H9 (cell line): ENCODE measurements at regions not wholly inside any gene's neighbourhood (a gene's known extent, or its start where the extent isn't known, plus 50 kb on each side); places are given as distances from the start of the nearest gene placed in this dataset.

Experiments
- DNase-seq: peaks from one replicate; pipeline ENCODE4 v3.0.0-alpha.2; 2017
- H2AFZ ChIP-seq: one replicate; pipeline ENCODE4 v1.6.1; 2013; ENCODE audit warnings: mild to moderate bottlenecking, low read length, control low read depth, moderate library complexity
- H2AK5ac ChIP-seq: 2 replicates; pipeline ENCODE4 v1.6.1; 2013; ENCODE audit warnings: low read length, control low read depth, mixed read lengths; ENCODE audit not compliant: insufficient read length
- H2BK120ac ChIP-seq: one replicate; pipeline ENCODE4 v1.6.1; 2013; ENCODE audit warnings: low read depth, mild to moderate bottlenecking, low read length, control low read depth, inconsistent platforms; ENCODE audit not compliant: poor library complexity, severe bottlenecking
- H2BK12ac ChIP-seq: 2 replicates; pipeline ENCODE4 v1.6.1; 2013; ENCODE audit warnings: low read length, control low read depth, mixed read lengths, low read depth; ENCODE audit not compliant: insufficient read length
- H2BK15ac ChIP-seq: 2 replicates; pipeline ENCODE4 v1.6.1; 2013; ENCODE audit warnings: low read depth, low read length, control low read depth
- H2BK20ac ChIP-seq: one replicate; pipeline ENCODE4 v1.6.1; 2013; ENCODE audit warnings: low read depth, mild to moderate bottlenecking, low read length, control low read depth, inconsistent platforms; ENCODE audit not compliant: poor library complexity, severe bottlenecking
- H2BK5ac ChIP-seq: 2 replicates; pipeline ENCODE4 v1.6.1; 2013; ENCODE audit warnings: low read length, control low read depth, mixed read lengths; ENCODE audit not compliant: insufficient read length
- H3K14ac ChIP-seq: 2 replicates; pipeline ENCODE4 v1.6.1; 2013; ENCODE audit warnings: low read length, control low read depth; ENCODE audit not compliant: insufficient read depth
- H3K18ac ChIP-seq: 2 replicates; pipeline ENCODE4 v1.6.1; 2013; ENCODE audit warnings: low read depth, mild to moderate bottlenecking, mixed read lengths, low read length, control low read depth; ENCODE audit not compliant: insufficient read length
- H3K23ac ChIP-seq: 2 replicates; pipeline ENCODE4 v1.6.1; 2013; ENCODE audit warnings: low read length, control low read depth, mixed read lengths, low read depth; ENCODE audit not compliant: insufficient read length
- H3K23me2 ChIP-seq: 2 replicates; pipeline ENCODE4 v1.6.1; 2013; ENCODE audit warnings: low read depth, mild to moderate bottlenecking, mixed read lengths, low read length, control low read depth; ENCODE audit not compliant: insufficient read length, poor library complexity, severe bottlenecking
- H3K27ac ChIP-seq: 2 replicates; pipeline ENCODE4 v1.5.1; 2013; ENCODE audit warnings: low read length, control low read depth, mixed read lengths, low read depth; ENCODE audit not compliant: insufficient read length
- H3K27me3 ChIP-seq: 2 replicates; pipeline ENCODE4 v1.6.1; 2013; ENCODE audit warnings: low read length, control low read depth, inconsistent platforms; ENCODE audit not compliant: insufficient read depth
- H3K4ac ChIP-seq: 2 replicates; pipeline ENCODE4 v1.6.1; 2013; ENCODE audit warnings: low read depth, mild to moderate bottlenecking, control low read depth, inconsistent platforms, low read length, moderate library complexity
- H3K4me1 ChIP-seq: 2 replicates; pipeline ENCODE4 v1.6.1; 2013; ENCODE audit warnings: low read length, control low read depth, inconsistent platforms; ENCODE audit not compliant: insufficient read depth
- H3K4me2 ChIP-seq: 2 replicates; pipeline ENCODE4 v1.6.1; 2013; ENCODE audit warnings: low read length, control low read depth, mixed read lengths; ENCODE audit not compliant: insufficient read length, insufficient read depth
- H3K56ac ChIP-seq: 2 replicates; pipeline ENCODE4 v1.6.1; 2013; ENCODE audit warnings: low read depth, mild to moderate bottlenecking, mixed read lengths, low read length, control low read depth; ENCODE audit not compliant: insufficient read length
- H3K79me1 ChIP-seq: 2 replicates; pipeline ENCODE4 v1.6.1; 2013; ENCODE audit warnings: low read depth, mild to moderate bottlenecking, moderate library complexity, low read length, control low read depth, inconsistent platforms; ENCODE audit not compliant: insufficient read depth, poor library complexity, severe bottlenecking
- H3K79me2 ChIP-seq: 2 replicates; pipeline ENCODE4 v1.6.1; 2013; ENCODE audit warnings: low read length, control low read depth, inconsistent platforms; ENCODE audit not compliant: insufficient read depth
- H3K9ac ChIP-seq: 2 replicates; pipeline ENCODE4 v1.6.1; 2013; ENCODE audit warnings: low read length, control low read depth, mixed read lengths; ENCODE audit not compliant: insufficient read length; ENCODE audit errors: extremely low read depth
- H3K9me3 ChIP-seq: one replicate; pipeline ENCODE4 v1.6.1; 2013; ENCODE audit warnings: low read depth, low read length, inconsistent platforms; ENCODE audit not compliant: control insufficient read depth
- H3T11ph ChIP-seq: one replicate; pipeline ENCODE4 v1.6.1; 2013; ENCODE audit warnings: mild to moderate bottlenecking, low read length, control low read depth, inconsistent platforms
- H4K20me1 ChIP-seq: one replicate; pipeline ENCODE4 v1.6.1; 2013; ENCODE audit not compliant: control insufficient read depth, insufficient read length, insufficient read depth
- H4K5ac ChIP-seq: 2 replicates; pipeline ENCODE4 v1.6.1; 2013; ENCODE audit warnings: low read depth, mild to moderate bottlenecking, mixed read lengths, low read length, control low read depth; ENCODE audit not compliant: insufficient read length
- H4K8ac ChIP-seq: replicated peaks from 2 replicates; pipeline ENCODE4 v1.6.1; 2013; ENCODE audit warnings: low read length, control low read depth, mixed read lengths, low read depth; ENCODE audit not compliant: insufficient read length
- H4K91ac ChIP-seq: 2 replicates; pipeline ENCODE4 v1.6.1; 2013; ENCODE audit warnings: low read depth, mild to moderate bottlenecking, moderate library complexity, mixed read lengths, low read length, control low read depth; ENCODE audit not compliant: insufficient read length
- H3K27ac Mint-ChIP-seq, 3 experiments: 2 replicates in 2 of 3; 3 replicates in 1 of 3; pipeline ENCODE4 v1.8.0; 2020 to 2021; ENCODE audit warnings: mixed read lengths in 3 of 3, mild to moderate bottlenecking in 1 of 3, moderate library complexity in 1 of 3
- H3K27me3 Mint-ChIP-seq: 2 replicates; pipeline ENCODE4 v1.8.0; 2021; ENCODE audit warnings: low read depth, mild to moderate bottlenecking, moderate library complexity, mixed read lengths
- H3K36me3 Mint-ChIP-seq, 3 experiments: 2 replicates in 2 of 3; 3 replicates in 1 of 3; pipeline ENCODE4 v1.8.0; 2020 to 2021; ENCODE audit warnings: low read depth in 3 of 3, mixed read lengths in 3 of 3; ENCODE audit not compliant: insufficient read depth in 1 of 3
- H3K4me1 Mint-ChIP-seq, 2 experiments: 2 replicates each; pipeline ENCODE4 v1.8.0; 2020; ENCODE audit warnings: mixed read lengths in 2 of 2
- H3K4me3 Mint-ChIP-seq, 2 experiments: 2 replicates in 1 of 2; 3 replicates in 1 of 2; pipeline ENCODE4 v1.8.0; 2020 to 2021; ENCODE audit warnings: mild to moderate bottlenecking in 2 of 2, mixed read lengths in 2 of 2, moderate library complexity in 1 of 2
- H3K9me3 Mint-ChIP-seq, 2 experiments: 2 replicates in 1 of 2; 3 replicates in 1 of 2; pipeline ENCODE4 v1.8.0; 2020; ENCODE audit warnings: mild to moderate bottlenecking in 2 of 2, mixed read lengths in 2 of 2, moderate library complexity in 1 of 2
- CTCF ChIP-seq: fragments of 200-600 bp; sonication (generic); conservative IDR thresholded peaks from 3 replicates; pipeline ENCODE4 v1.8.0; 2021; ENCODE audit warnings: antibody characterized with exemption, mild to moderate bottlenecking
- WGBS: extraction: QIAGEN DNeasy Blood & Tissue Kit; methylation state at CpG from one replicate; pipeline ENCODE4 v1.1.7; 2013; ENCODE audit warnings: missing lambda C conversion rate, low lambda C conversion rate, mixed read lengths; ENCODE audit not compliant: insufficient read length; ENCODE audit errors: extremely low coverage; 5-methylcytosine and 5-hydroxymethylcytosine counted together

GRCh38 chr2:65511306-65511705 lies 78.9 kb upstream of the SPRED2 start:
- H3K4me3 Mint-ChIP-seq, result no peak overlapping the region
- no peak overlapping the region for H3K4ac ChIP-seq
- H4K5ac ChIP-seq, result no peak overlapping the region

More at GRCh38 chr2:65511306-65511705, 78.9 kb upstream of the SPRED2 start:
- no CpG with 5 or more reads among the region's 2 CpGs for WGBS
- Histone ChIP-seq H3K18ac (no peak overlapping the region), H2BK15ac (no peak overlapping the region), H2BK12ac (no peak overlapping the region), H3K9ac (no peak overlapping the region), H3K23me2 (no peaks in the 10 kb centered on the region), H2BK5ac (no peak overlapping the region), H3K27ac (no peak overlapping the region), H3K79me1 (no peaks in the 10 kb centered on the region), H4K8ac (no peak overlapping the region), H3K79me2 (no peaks in the 10 kb centered on the region), H3K4me2 (no peak overlapping the region), H3T11ph (no peak overlapping the region), H3K56ac (no peak overlapping the region), H3K14ac (no peak overlapping the region), H3K9me3 (no peaks in the 10 kb centered on the region), H4K91ac (no peak overlapping the region), H4K20me1 (no peaks in the 10 kb centered on the region), H2AFZ (no peak overlapping the region), H3K27me3 (no peaks in the 10 kb centered on the region), H3K4me1 (no peaks in the 10 kb centered on the region), H2BK120ac (no peak overlapping the region), H3K23ac (no peak overlapping the region), H2BK20ac (no peak overlapping the region), H2AK5ac (no peak overlapping the region)
- TF ChIP-seq CTCF, result no peak
- Mint-ChIP-seq H3K36me3 (no peaks in the 10 kb centered on the region; a peak in 1 of 7 replicates), H3K9me3 (no peaks in the 10 kb centered on the region; a peak in 1 of 5 replicates), H3K4me1 (no peaks in the 10 kb centered on the region), H3K27ac (no peak overlapping the region), H3K27me3 (peaks cover 7% of the 10 kb centered on the region; the same call in 1 of the 2 replicates)
- no peak for DNase-seq
